ENCODE measurements at regions not wholly inside any gene's neighbourhood (a gene's known extent, or its start where the extent isn't known, plus 50 kb on each side); places are given as distances from the start of the nearest gene placed in this dataset.

DNA sequence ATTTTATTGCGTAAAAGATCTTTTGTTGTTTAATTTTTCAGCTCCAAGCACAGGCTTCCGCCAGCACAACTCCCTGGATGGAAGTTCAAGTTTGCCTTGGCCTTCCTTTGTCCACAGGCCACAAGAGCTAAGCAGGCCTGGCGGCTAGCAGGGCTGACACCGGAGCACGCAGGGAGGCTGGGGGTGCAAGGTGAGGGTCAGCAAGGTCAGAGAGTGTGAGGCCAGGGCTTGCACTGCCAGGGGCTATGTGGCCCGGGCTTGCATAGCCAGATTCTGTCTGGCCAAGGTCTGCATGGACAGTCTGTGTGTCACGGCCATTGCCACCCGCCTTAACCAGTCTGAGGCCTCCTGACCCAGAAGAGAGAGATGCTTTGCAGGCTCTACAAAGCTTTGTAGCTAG lies 123.9 kb downstream of the BCOR start:
- H3K4me1 Mint-ChIP-seq (ENCODE audit: low read depth): peaks cover 15% of the 10 kb centered on the region
- H3K27me3 Mint-ChIP-seq: no peaks in the 10 kb centered on the region
- H3K4me3 Mint-ChIP-seq: no peak overlapping the region
- TF ChIP-seq, protein P1, sequence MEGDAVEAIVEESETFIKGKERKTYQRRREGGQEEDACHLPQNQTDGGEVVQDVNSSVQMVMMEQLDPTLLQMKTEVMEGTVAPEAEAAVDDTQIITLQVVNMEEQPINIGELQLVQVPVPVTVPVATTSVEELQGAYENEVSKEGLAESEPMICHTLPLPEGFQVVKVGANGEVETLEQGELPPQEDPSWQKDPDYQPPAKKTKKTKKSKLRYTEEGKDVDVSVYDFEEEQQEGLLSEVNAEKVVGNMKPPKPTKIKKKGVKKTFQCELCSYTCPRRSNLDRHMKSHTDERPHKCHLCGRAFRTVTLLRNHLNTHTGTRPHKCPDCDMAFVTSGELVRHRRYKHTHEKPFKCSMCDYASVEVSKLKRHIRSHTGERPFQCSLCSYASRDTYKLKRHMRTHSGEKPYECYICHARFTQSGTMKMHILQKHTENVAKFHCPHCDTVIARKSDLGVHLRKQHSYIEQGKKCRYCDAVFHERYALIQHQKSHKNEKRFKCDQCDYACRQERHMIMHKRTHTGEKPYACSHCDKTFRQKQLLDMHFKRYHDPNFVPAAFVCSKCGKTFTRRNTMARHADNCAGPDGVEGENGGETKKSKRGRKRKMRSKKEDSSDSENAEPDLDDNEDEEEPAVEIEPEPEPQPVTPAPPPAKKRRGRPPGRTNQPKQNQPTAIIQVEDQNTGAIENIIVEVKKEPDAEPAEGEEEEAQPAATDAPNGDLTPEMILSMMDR (IDR thresholded peaks at IDR 0.05): no peak
- ATAC-seq (no peak), DNase-seq (no peak)
- H3K9me3 Mint-ChIP-seq: peaks cover 5% of the 10 kb centered on the region
- H3K27ac Mint-ChIP-seq: no peak overlapping the region
- ChIA-PET CTCF (no interaction called here), POLR2A (no interaction called here)
- intact Hi-C loops (cut with micrococcal nuclease): no loop called here
- peaks cover 2% of the 10 kb centered on the region for H3K36me3 Mint-ChIP-seq (ENCODE audit: low read depth)

DNA sequence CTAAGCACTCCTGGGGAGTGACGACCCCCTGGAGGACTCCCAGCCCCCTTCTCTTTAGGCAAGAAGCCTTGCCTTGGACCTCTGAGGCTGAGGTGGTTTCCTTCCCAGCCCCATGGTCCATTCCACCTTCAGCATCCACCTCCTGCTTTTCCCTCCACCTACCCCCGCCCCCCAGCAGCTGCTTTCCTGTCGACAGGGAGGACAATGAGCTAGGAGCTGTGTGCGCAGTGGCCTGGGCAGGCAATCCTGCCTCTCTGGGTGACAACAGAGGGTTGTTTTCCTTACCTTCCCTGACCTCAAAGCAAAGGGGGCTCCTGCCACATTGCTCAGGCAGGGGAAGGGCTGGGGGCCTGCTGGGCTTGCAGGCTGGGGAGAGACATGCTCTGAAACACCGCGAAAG lies 123.5 kb downstream of the BCOR start:
- CTCF ChIA-PET: no interaction called here
- POLR2A ChIA-PET: no interaction called here

DNA sequence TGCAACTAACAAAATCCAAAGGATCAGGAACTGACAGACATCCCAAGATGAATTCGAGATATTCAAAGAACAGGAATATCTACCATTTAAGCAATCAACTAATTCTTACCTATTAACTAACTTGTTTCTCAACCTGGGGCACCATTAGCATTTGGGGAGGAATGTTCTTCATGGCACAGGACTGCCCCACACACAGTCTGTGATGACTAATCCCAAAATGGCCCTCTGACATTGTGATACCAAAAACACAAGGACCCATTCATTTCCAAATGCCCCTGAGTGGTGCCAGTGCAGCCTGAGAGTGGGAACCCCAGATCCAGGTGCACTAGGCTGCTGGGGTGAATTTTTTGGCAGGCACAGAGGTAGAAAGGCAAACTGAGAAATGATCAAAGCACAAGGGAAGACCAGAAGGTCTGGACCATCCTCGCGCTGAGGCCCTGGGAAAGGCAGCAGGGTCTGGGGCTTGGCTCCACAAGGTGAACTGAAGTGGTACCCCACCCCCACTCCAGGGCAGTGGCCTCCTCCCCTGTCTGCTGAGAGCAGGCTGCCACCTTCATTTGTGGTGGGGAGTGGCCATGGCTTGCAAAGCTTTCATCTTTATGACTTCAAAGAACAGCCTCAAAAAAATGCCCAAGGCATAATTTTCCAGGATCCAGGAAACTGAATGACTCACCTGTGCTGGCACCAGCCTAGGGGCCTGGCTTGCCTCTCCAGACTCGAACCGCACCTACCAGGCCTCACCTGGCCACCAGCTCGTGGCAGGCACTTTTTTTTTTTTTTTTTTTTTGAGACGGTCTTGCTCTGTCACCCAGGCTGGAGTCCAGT lies 122.4 kb downstream of the BCOR start:
- H3K27me3 Mint-ChIP-seq: no peaks in the 10 kb centered on the region
- TF ChIP-seq, protein P1 (IDR thresholded peaks at IDR 0.05): no peak
- no peak overlapping the region for H3K27ac Mint-ChIP-seq
- intact Hi-C loops (cut with micrococcal nuclease): no loop called here
- no peak overlapping the region for H3K4me3 Mint-ChIP-seq
- DNase-seq (no peak), ATAC-seq (no peak)
- H3K9me3 Mint-ChIP-seq: peaks cover 5% of the 10 kb centered on the region
- peaks cover 2% of the 10 kb centered on the region for H3K36me3 Mint-ChIP-seq (ENCODE audit: low read depth)
- H3K4me1 Mint-ChIP-seq (ENCODE audit: low read depth): peaks cover 6% of the 10 kb centered on the region
- ChIA-PET POLR2A (no interaction called here), CTCF (no interaction called here)

More for the DNA sequence above, 123.5 kb downstream of the BCOR start:
- no peak for ATAC-seq
- no peak overlapping the region for H3K27ac Mint-ChIP-seq
- H3K4me3 Mint-ChIP-seq: no peak overlapping the region
- peaks cover 5% of the 10 kb centered on the region for H3K9me3 Mint-ChIP-seq
- no peak for DNase-seq
- peaks cover 2% of the 10 kb centered on the region for H3K36me3 Mint-ChIP-seq (ENCODE audit: low read depth)
- peaks cover 10% of the 10 kb centered on the region for H3K4me1 Mint-ChIP-seq (ENCODE audit: low read depth)
- intact Hi-C loops (cut with micrococcal nuclease): no loop called here
- TF ChIP-seq, protein P1 (IDR thresholded peaks at IDR 0.05): no peak
- H3K27me3 Mint-ChIP-seq: no peaks in the 10 kb centered on the region

DNA sequence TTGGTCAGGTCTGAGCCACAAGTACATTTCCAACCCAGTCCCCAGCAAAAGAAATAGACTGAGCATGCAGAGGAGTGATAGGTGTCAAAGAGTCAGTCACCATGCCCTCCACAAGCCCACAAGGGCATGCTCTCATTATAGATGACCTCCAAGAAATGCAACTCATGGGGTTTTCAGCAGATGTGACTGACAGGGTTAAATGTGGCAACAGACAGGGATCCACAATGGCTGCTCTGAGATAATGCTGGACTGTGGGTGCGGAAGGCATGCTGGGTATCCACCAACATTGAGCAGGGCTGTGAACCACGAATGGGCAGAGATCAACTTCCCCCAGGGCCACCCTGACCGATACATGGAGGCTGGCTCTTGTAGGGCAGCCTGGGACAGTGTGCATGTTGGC lies 115.8 kb downstream of the BCOR start:
- ChIA-PET CTCF (no interaction called here), POLR2A (no interaction called here)
- DNase-seq: no peak
- Mint-ChIP-seq H3K27ac (no peak overlapping the region), H3K4me3 (no peak overlapping the region), H3K36me3 (ENCODE audit: low read depth) (no peaks in the 10 kb centered on the region), H3K4me1 (ENCODE audit: low read depth) (peaks cover 11% of the 10 kb centered on the region), H3K27me3 (no peaks in the 10 kb centered on the region), H3K9me3 (no peaks in the 10 kb centered on the region)
- intact Hi-C loops (cut with micrococcal nuclease): no loop called here
- TF ChIP-seq, protein P1 (IDR thresholded peaks at IDR 0.05): no peak
- ATAC-seq: no peak

DNA sequence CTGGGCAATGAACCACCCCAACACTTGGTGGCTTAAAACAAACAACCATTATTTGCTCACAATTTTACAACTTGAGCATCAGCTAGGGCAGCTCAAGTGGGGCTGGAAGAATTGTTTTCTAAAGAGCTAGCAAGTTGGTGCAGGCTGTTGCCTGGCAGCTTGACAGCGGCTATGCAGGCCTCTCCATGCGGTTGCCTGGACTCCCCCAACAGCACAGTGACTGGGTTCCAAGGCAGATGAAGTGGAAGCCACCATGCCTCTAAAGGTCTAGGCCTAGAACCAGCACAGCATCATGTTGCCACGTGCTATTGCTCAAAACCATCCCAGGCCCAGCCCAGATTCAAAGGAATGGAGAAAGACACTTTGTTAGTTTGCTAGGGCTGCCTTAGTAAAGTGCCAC lies 114.8 kb downstream of the BCOR start:
- Mint-ChIP-seq H3K4me1 (ENCODE audit: low read depth) (peaks cover 10% of the 10 kb centered on the region), H3K4me3 (no peak overlapping the region), H3K9me3 (no peaks in the 10 kb centered on the region), H3K36me3 (ENCODE audit: low read depth) (no peaks in the 10 kb centered on the region), H3K27ac (no peak overlapping the region), H3K27me3 (no peaks in the 10 kb centered on the region)
- intact Hi-C loops (cut with micrococcal nuclease): no loop called here
- no peak for ATAC-seq
- TF ChIP-seq, protein P1 (IDR thresholded peaks at IDR 0.05): no peak
- POLR2A ChIA-PET: no interaction called here
- DNase-seq: no peak
- CTCF ChIA-PET: no interaction called here
